PFSK-1 (cell line): ENCODE measurements at regions not wholly inside any gene's neighbourhood (a gene's known extent, or its start where the extent isn't known, plus 50 kb on each side); places are given as distances from the start of the nearest gene placed in this dataset.

Source experiments
- FOXP2 ChIP-seq: optimal IDR thresholded peaks from 2 replicates; pipeline ENCODE3; 2011; ENCODE audit warnings: borderline replicate concordance, control low read depth, inconsistent platforms; ENCODE audit not compliant: insufficient read depth; ENCODE audit errors: extremely low read length, extremely low read depth
- POLR2AphosphoS5 ChIP-seq: IDR thresholded peaks from 2 replicates; pipeline ENCODE4 v1.6.1; 2012; ENCODE audit warnings: low read depth, mild to moderate bottlenecking, control low read depth, low read length, moderate library complexity
- SIN3A ChIP-seq: IDR thresholded peaks from 2 replicates; pipeline ENCODE4 v1.6.1; 2012; ENCODE audit warnings: mild to moderate bottlenecking, low read length, moderate library complexity, borderline replicate concordance; ENCODE audit not compliant: insufficient read depth
- TAF1 ChIP-seq: IDR thresholded peaks from 2 replicates; pipeline ENCODE4 v1.6.1; 2012; ENCODE audit warnings: low read length, control low read depth, borderline replicate concordance; ENCODE audit not compliant: insufficient read depth
- TF ChIP-seq, protein P1 (sequence below), 2 experiments: IDR thresholded peaks; 2 replicates each; pipeline versions ENCODE4 v1.6.1 to v1.8.0; 2011 to 2012; ENCODE audit warnings: low read depth in 2 of 2, low read length in 2 of 2, control low read depth in 1 of 2, inconsistent platforms in 1 of 2, mild to moderate bottlenecking in 1 of 2, moderate library complexity in 1 of 2; ENCODE audit not compliant: insufficient read depth in 1 of 2

DNA sequence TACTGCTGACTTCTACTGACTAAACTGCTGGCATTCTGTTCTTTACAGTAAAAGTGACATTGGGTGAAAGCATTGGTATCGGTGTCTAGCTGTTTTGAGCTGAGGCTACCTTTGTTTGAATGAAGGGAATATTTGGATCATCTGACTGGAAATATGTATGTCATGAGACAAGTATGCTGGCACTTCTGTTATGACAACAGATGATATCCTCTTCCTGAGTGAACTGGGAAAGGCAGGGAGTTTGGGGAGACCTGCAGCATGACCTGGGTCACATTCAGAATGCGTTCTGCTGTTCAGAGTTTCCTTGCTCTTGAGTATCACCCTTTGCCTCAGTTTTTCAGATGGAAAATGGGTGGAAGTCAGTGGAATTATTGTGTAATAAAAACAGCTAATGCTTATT, 81.8 kb downstream of the PLCE1 start:
- TF ChIP-seq, protein P1, sequence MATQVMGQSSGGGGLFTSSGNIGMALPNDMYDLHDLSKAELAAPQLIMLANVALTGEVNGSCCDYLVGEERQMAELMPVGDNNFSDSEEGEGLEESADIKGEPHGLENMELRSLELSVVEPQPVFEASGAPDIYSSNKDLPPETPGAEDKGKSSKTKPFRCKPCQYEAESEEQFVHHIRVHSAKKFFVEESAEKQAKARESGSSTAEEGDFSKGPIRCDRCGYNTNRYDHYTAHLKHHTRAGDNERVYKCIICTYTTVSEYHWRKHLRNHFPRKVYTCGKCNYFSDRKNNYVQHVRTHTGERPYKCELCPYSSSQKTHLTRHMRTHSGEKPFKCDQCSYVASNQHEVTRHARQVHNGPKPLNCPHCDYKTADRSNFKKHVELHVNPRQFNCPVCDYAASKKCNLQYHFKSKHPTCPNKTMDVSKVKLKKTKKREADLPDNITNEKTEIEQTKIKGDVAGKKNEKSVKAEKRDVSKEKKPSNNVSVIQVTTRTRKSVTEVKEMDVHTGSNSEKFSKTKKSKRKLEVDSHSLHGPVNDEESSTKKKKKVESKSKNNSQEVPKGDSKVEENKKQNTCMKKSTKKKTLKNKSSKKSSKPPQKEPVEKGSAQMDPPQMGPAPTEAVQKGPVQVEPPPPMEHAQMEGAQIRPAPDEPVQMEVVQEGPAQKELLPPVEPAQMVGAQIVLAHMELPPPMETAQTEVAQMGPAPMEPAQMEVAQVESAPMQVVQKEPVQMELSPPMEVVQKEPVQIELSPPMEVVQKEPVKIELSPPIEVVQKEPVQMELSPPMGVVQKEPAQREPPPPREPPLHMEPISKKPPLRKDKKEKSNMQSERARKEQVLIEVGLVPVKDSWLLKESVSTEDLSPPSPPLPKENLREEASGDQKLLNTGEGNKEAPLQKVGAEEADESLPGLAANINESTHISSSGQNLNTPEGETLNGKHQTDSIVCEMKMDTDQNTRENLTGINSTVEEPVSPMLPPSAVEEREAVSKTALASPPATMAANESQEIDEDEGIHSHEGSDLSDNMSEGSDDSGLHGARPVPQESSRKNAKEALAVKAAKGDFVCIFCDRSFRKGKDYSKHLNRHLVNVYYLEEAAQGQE (IDR thresholded peaks at IDR 0.05; ENCODE audit: insufficient read depth in 1 of 2, low read depth in 2 of 2, low read length in 2 of 2), result no peak
- no peak for TF ChIP-seq POLR2AphosphoS5
- no peak for TF ChIP-seq FOXP2
- no peak for TF ChIP-seq TAF1
- TF ChIP-seq SIN3A, result no peak

DNA sequence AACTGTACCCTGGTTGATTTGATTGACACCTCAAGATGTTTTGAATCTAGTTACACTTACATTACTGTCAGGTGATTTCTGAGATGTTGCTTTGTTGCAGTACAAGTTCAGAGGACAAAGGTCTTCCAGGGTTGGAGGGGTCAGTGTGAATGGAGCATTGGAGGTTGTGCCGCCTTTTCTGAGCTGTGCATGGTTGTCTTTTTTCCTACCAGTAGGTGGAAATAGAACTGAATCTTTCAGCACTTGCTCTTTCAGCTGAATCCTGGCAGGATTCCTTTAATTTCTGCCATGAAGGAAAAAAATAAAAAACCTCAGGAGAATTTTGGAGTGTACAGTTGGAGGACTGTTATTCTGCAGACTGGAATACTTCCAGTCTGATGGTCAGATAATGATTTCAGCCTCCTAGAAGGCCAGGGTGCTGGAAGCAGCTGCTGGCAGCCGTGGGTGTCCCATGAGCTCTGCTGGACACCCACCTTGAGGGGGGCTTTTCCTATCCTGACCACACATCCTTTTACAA, 82.7 kb downstream of the PLCE1 start:
- TF ChIP-seq TAF1 (no peak), FOXP2 (no peak), POLR2AphosphoS5 (no peak)

DNA sequence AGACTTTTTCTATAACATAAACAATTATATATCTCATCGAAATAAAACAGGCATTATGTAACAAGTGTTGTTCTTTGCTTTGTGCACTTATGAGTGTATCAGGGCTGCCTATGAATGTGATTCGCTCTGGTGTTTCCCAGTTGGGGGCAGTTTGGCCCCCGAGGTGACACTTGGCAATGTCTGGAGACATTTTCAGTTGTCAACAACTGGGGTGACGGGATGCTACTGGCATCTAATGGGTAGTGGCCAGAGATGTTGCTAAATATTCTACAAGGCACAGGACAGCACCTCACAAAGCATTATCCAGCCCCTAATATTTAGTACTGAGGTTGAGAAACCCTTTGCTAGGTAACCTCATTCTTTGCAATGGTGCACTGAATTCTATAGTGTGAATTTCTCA, 83.3 kb downstream of the PLCE1 start:
- TF ChIP-seq, protein P1 (IDR thresholded peaks at IDR 0.05; ENCODE audit: insufficient read depth in 1 of 2, low read depth in 2 of 2, low read length in 2 of 2), result no peak
- TF ChIP-seq SIN3A (no peak), FOXP2 (no peak), TAF1 (no peak), POLR2AphosphoS5 (no peak)

- TF ChIP-seq, protein P1 (IDR thresholded peaks at IDR 0.05; ENCODE audit: insufficient read depth in 1 of 2, low read depth in 2 of 2, low read length in 2 of 2), result no peak
- TF ChIP-seq SIN3A (no peak), FOXP2 (no peak), TAF1 (no peak), POLR2AphosphoS5 (no peak)
Measured at GRCh38 chr10:94080108-94080507, 86.4 kb downstream of the PLCE1 start.

- TF ChIP-seq TAF1, result no peak
- TF ChIP-seq, protein P1 (IDR thresholded peaks at IDR 0.05; ENCODE audit: insufficient read depth in 1 of 2, low read depth in 2 of 2, low read length in 2 of 2), result no peak
- no peak for TF ChIP-seq POLR2AphosphoS5
- no peak for TF ChIP-seq SIN3A
- no peak for TF ChIP-seq FOXP2
Measured at GRCh38 chr10:94083662-94084265, 90.0 kb downstream of the PLCE1 start.
